Stimulated activated CD4-positive, alpha-beta T cell treated with anti-CD3 and anti-CD28 coated beads, Interleukin-12 subunit alpha, Interleukin-12 subunit beta, amount 100 ng/mL, for 24 hours (primary cell): ENCODE measurements at regions not wholly inside any gene's neighbourhood (a gene's known extent, or its start where the extent isn't known, plus 50 kb on each side); places are given as distances from the start of the nearest gene placed in this dataset.

Source experiments
- DNase-seq, 2 experiments: peaks; one replicate each; pipeline ENCODE4 v3.0.0-alpha.2; 2020; ENCODE audit warnings: low read depth in 2 of 2

- no peak for DNase-seq
Observed at GRCh38 chr5:171579976-171580411, 160.5 kb downstream of the FGF18 start.

- no peak for DNase-seq
Observed at GRCh38 chr5:171580502-171581265, 161.2 kb downstream of the FGF18 start.

GRCh38 chr5:171581781-171582180, 162.3 kb downstream of the FGF18 start:
- no peak for DNase-seq

GRCh38 chr5:171582849-171583248, 163.4 kb downstream of the FGF18 start:
- no peak for DNase-seq

GRCh38 chr5:171585981-171586380, 166.5 kb downstream of the FGF18 start:
- no peak for DNase-seq

GRCh38 chr5:171586436-171586835, 167.0 kb downstream of the FGF18 start:
- no peak for DNase-seq

- no peak for DNase-seq
Observed at GRCh38 chr5:171588046-171588445, 168.6 kb downstream of the FGF18 start.

- no peak for DNase-seq
Observed at GRCh38 chr5:171588790-171589189, 169.3 kb downstream of the FGF18 start.

- no peak for DNase-seq
Observed at GRCh38 chr5:171589461-171589860, 170.0 kb downstream of the FGF18 start.

GRCh38 chr5:171592076-171592475, 172.6 kb downstream of the FGF18 start:
- no peak for DNase-seq

GRCh38 chr5:171592736-171593135, 173.3 kb downstream of the FGF18 start:
- DNase-seq = no peak

- no peak for DNase-seq
Observed at GRCh38 chr5:171593401-171593800, 174.0 kb downstream of the FGF18 start.

GRCh38 chr5:171593976-171594375, 174.5 kb downstream of the FGF18 start:
- no peak for DNase-seq

- DNase-seq = no peak
Observed at GRCh38 chr5:171595401-171595800, 176.0 kb downstream of the FGF18 start.

- no peak for DNase-seq
Observed at GRCh38 chr5:171595801-171596231, 176.4 kb downstream of the FGF18 start.

GRCh38 chr5:171596391-171596878, 177.0 kb downstream of the FGF18 start:
- no peak for DNase-seq

GRCh38 chr5:171597946-171598640, 178.6 kb downstream of the FGF18 start:
- DNase-seq = no peak

GRCh38 chr5:171598641-171599152, 179.2 kb downstream of the FGF18 start:
- DNase-seq = no peak

GRCh38 chr5:171599411-171599810, 180.0 kb downstream of the FGF18 start:
- no peak for DNase-seq

GRCh38 chr5:171599957-171600612, 180.6 kb downstream of the FGF18 start:
- no peak for DNase-seq

GRCh38 chr5:171600741-171601265, 181.4 kb downstream of the FGF18 start:
- no peak for DNase-seq
